ENCODE measurements at regions not wholly inside any gene's neighbourhood (a gene's known extent, or its start where the extent isn't known, plus 50 kb on each side); places are given as distances from the start of the nearest gene placed in this dataset.
"Not testable (repeated sequence)": the region's sequence is repeated elsewhere in the genome, so short reads cannot be mapped to it uniquely, and the experiment has no call there.

GRCh38 chr4:11821772-11822430 lies 393.2 kb upstream of the HS3ST1 start:
- TF ChIP-seq CTCF (IDR thresholded peaks at IDR 0.05 in 4 of 5, conservative IDR thresholded peaks at IDR 0.05 in 1 of 5) (no peak), POLR2A (IDR thresholded peaks at IDR 0.05) (no peak)
- Histone ChIP-seq H3K4me3 (no peak overlapping the region), H3K36me3 (no peaks in the 10 kb centered on the region), H3K27me3 (no peaks in the 10 kb centered on the region), H3K27ac (no peak overlapping the region), H3K9me3 (no peaks in the 10 kb centered on the region), H3K4me1 (no peaks in the 10 kb centered on the region)
- intact Hi-C loops (cut with DNase I; ENCODE audit: low total_unique reads): no loop called here
- no peak for DNase-seq
- ATAC-seq: no peak
- in situ Hi-C loops (cut with MboI; ENCODE audit: low sequenced_read_pairs in 4 of 4): no loop called here

GRCh38 chr4:11817088-11817487 lies 388.4 kb upstream of the HS3ST1 start:
- in situ Hi-C loops (cut with MboI; ENCODE audit: low sequenced_read_pairs in 4 of 4): no loop called here
- Histone ChIP-seq H3K9me3 (no peaks in the 10 kb centered on the region), H3K27ac (no peak overlapping the region), H3K36me3 (no peaks in the 10 kb centered on the region), H3K4me3 (no peak overlapping the region), H3K4me1 (no peaks in the 10 kb centered on the region), H3K27me3 (no peaks in the 10 kb centered on the region)
- TF ChIP-seq POLR2A (IDR thresholded peaks at IDR 0.05) (no peak), CTCF (IDR thresholded peaks at IDR 0.05 in 4 of 5, conservative IDR thresholded peaks at IDR 0.05 in 1 of 5) (no peak)
- no peak for ATAC-seq
- DNase-seq: no peak
- intact Hi-C loops (cut with DNase I; ENCODE audit: low total_unique reads): no loop called here

GRCh38 chr4:11814758-11815157 lies 386.1 kb upstream of the HS3ST1 start:
- in situ Hi-C loops (cut with MboI; ENCODE audit: low sequenced_read_pairs in 4 of 4): no loop called here
- TF ChIP-seq POLR2A (IDR thresholded peaks at IDR 0.05): no peak
- TF ChIP-seq CTCF (IDR thresholded peaks at IDR 0.05 in 4 of 5, conservative IDR thresholded peaks at IDR 0.05 in 1 of 5): no peak
- no peaks in the 10 kb centered on the region for H3K9me3 ChIP-seq
- H3K4me3 ChIP-seq: no peak overlapping the region
- H3K27ac ChIP-seq: no peak overlapping the region
- H3K4me1 ChIP-seq: no peaks in the 10 kb centered on the region
- no peaks in the 10 kb centered on the region for H3K27me3 ChIP-seq
- DNase-seq (no peak), ATAC-seq (no peak)
- intact Hi-C loops (cut with DNase I; ENCODE audit: low total_unique reads): no loop called here
- H3K36me3 ChIP-seq: no peaks in the 10 kb centered on the region

- DNase-seq (no peak), ATAC-seq (no peak)
- no peak overlapping the region for H3K4me3 ChIP-seq
- intact Hi-C loops (cut with DNase I; ENCODE audit: low total_unique reads): no loop called here
- TF ChIP-seq POLR2A (IDR thresholded peaks at IDR 0.05) (no peak), CTCF (IDR thresholded peaks at IDR 0.05 in 4 of 5, conservative IDR thresholded peaks at IDR 0.05 in 1 of 5) (no peak)
- H3K36me3 ChIP-seq: no peaks in the 10 kb centered on the region
- no peaks in the 10 kb centered on the region for H3K27me3 ChIP-seq
- no peaks in the 10 kb centered on the region for H3K4me1 ChIP-seq
- in situ Hi-C loops (cut with MboI; ENCODE audit: low sequenced_read_pairs in 4 of 4): no loop called here
- H3K9me3 ChIP-seq: no peaks in the 10 kb centered on the region
- H3K27ac ChIP-seq: no peak overlapping the region
These were observed 385.3 kb upstream of the HS3ST1 start for GRCh38 chr4:11813951-11814446.

- H3K4me1 ChIP-seq; H3K9me3 ChIP-seq; ATAC-seq; H3K36me3 ChIP-seq; H3K27ac ChIP-seq; in situ Hi-C loops (cut with MboI; ENCODE audit: low sequenced_read_pairs in 4 of 4); H3K27me3 ChIP-seq; H3K4me3 ChIP-seq; DNase-seq; intact Hi-C loops (cut with DNase I; ENCODE audit: low total_unique reads): not testable (repeated sequence)
These were observed 382.8 kb upstream of the HS3ST1 start for GRCh38 chr4:11811521-11811920.
